ENCODE measurements at regions not wholly inside any gene's neighbourhood (a gene's known extent, or its start where the extent isn't known, plus 50 kb on each side); places are given as distances from the start of the nearest gene placed in this dataset.

GRCh38 chr3:177347611-177348010 lies 150.3 kb upstream of the TBL1XR1 start:
- Histone ChIP-seq H3K4me2 (ENCODE audit: insufficient read depth, low read length) (no peak overlapping the region), H3K9me3 (replicated peaks; ENCODE audit: control insufficient read depth, insufficient read depth, low read length) (no peaks in the 10 kb centered on the region), H4K20me1 (replicated peaks; ENCODE audit: control insufficient read depth, extremely low read depth, insufficient read depth, low read length) (no peaks in the 10 kb centered on the region), H3K27me3 (ENCODE audit: control insufficient read depth in 2 of 2, insufficient read depth in 2 of 2, low read length in 2 of 2) (no peaks in the 10 kb centered on the region), H3K4me1 (ENCODE audit: control insufficient read depth, extremely low read depth, insufficient read depth, low read length) (peaks cover 39% of the 10 kb centered on the region), H3K9ac (replicated peaks; ENCODE audit: extremely low read depth, insufficient read depth, low read length) (no peak overlapping the region), H3K79me2 (ENCODE audit: control insufficient read depth, insufficient read depth, low read length) (no peaks in the 10 kb centered on the region), H3K36me3 (ENCODE audit: control insufficient read depth in 2 of 2, extremely low read depth in 1 of 2, insufficient read depth in 2 of 2, low read length in 2 of 2) (no peaks in the 10 kb centered on the region), H3K9me1 (replicated peaks; ENCODE audit: control insufficient read depth, extremely low read depth, insufficient read depth, low read length) (no peaks in the 10 kb centered on the region), H3K27ac (ENCODE audit: insufficient read depth, low read depth, low read length) (no peak overlapping the region), H3K4me3 (replicated peaks in 1 of 3; ENCODE audit: insufficient read depth in 1 of 3, low read depth in 1 of 3, low read length in 3 of 3) (no peak overlapping the region), H2AFZ (ENCODE audit: low read depth, low read length) (no peak overlapping the region)
- intact Hi-C loops (cut with micrococcal nuclease) (no loop called here), dilution Hi-C loops (cut with MboI; ENCODE audit: extremely low pct_ligation_motif_present, low sequenced_read_pairs) (no loop called here)
- TF ChIP-seq CTCF (IDR thresholded peaks at IDR 0.05; ENCODE audit: extremely low read depth in 1 of 2, insufficient read depth in 1 of 2, low read depth in 1 of 2, low read length in 2 of 2) (no peak), GATA2 (IDR thresholded peaks at IDR 0.05; ENCODE audit: insufficient read depth, insufficient read length, low read depth, low read length) (no peak), MYC (IDR thresholded peaks at IDR 0.05; ENCODE audit: low read depth, low read length) (no peak), EZH2 (IDR thresholded peaks at IDR 0.05; ENCODE audit: borderline replicate concordance, low read depth, low read length, severe bottlenecking) (no peak), POLR2AphosphoS5 (IDR thresholded peaks at IDR 0.05; ENCODE audit: insufficient read depth, low read depth, low read length) (no peak), MAX (IDR thresholded peaks at IDR 0.05; ENCODE audit: insufficient read depth, insufficient read length) (no peak), JUN (IDR thresholded peaks at IDR 0.05; ENCODE audit: borderline replicate concordance, insufficient read depth, insufficient read length, low read depth) (no peak), POLR2A (IDR thresholded peaks at IDR 0.05; ENCODE audit: low read depth, low read length) (no peak), FOS (IDR thresholded peaks at IDR 0.05; ENCODE audit: borderline replicate concordance, insufficient read depth, low read length) (no peak)
- CTCF ChIA-PET: interaction anchor here (0.8 kb wide), 1 partner anchor 10 kb away, joined by 3 read pairs; no protein-coding TSS in a partner anchor
- FAIRE-seq (no peak), DNase-seq (ENCODE audit: low read depth, low spot score) (no peak)
- BruUV-seq (replicated peaks): no TSS peak
- POLR2A ChIA-PET: interaction anchor here (0.6 kb wide), 1 partner anchor 91 kb away, joined by 4 read pairs; no protein-coding TSS in a partner anchor
